ENCODE measurements at regions not wholly inside any gene's neighbourhood (a gene's known extent, or its start where the extent isn't known, plus 50 kb on each side); places are given as distances from the start of the nearest gene placed in this dataset.
"Not testable (repeated sequence)": the region's sequence is repeated elsewhere in the genome, so short reads cannot be mapped to it uniquely, and the experiment has no call there.

- Histone ChIP-seq H3K9me3 (ENCODE audit: severe bottlenecking) (no peaks in the 10 kb centered on the region), H3K27me3 (ENCODE audit: insufficient read depth, low read depth, severe bottlenecking) (no peaks in the 10 kb centered on the region), H3K4me3 (ENCODE audit: low read depth, low read length) (no peak overlapping the region), H3K27ac (no peak overlapping the region), H3K36me3 (no peaks in the 10 kb centered on the region)
- no peak for TF ChIP-seq CTCF (IDR thresholded peaks at IDR 0.05; ENCODE audit: low read depth, low read length)
- no peak for DNase-seq
Measured at GRCh38 chr5:86686046-86686445, 68.3 kb downstream of the COX7C start.

- no peaks in the 10 kb centered on the region for H3K27me3 ChIP-seq (ENCODE audit: insufficient read depth, low read depth, severe bottlenecking)
- H3K36me3 ChIP-seq, result no peaks in the 10 kb centered on the region
- DNase-seq, result no peak
- no peak overlapping the region for H3K4me3 ChIP-seq (ENCODE audit: low read depth, low read length)
- H3K9me3 ChIP-seq (ENCODE audit: severe bottlenecking), result no peaks in the 10 kb centered on the region
- no peak overlapping the region for H3K27ac ChIP-seq
- TF ChIP-seq CTCF (IDR thresholded peaks at IDR 0.05; ENCODE audit: low read depth, low read length), result no peak
Measured at GRCh38 chr5:86688406-86688805, 70.7 kb downstream of the COX7C start.

DNA sequence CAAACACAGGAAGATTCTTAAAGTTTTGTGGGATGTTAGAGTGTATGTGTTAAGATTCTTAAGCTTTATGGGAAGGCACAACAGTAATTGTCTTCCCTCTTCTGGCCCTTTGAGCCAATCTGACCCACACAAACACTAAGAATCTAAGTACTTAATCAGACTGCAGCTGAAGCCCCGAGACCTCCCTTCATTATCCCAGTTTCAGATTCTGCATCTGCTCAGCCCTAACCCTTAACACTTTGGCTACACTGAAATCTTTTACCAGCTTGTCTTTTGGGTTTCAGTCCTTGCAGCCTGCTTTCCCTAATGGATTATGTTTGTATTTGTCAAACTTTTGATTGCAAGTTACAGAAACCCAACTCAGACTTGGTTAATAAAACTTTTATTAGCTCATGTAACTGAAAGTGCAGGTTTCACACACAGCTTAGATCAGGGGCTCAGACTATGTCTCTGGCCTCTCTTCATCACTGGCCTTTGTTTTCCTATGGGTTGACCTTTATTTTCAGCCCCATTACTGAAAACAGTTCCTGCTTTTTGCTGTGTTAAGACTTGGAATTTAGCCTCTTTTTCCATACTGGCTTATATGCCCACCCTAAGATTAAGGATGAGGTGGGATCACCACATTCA lies 71.5 kb downstream of the COX7C start:
- Histone ChIP-seq H3K27me3 (ENCODE audit: insufficient read depth, low read depth, severe bottlenecking) (no peaks in the 10 kb centered on the region), H3K36me3 (no peaks in the 10 kb centered on the region), H3K4me3 (ENCODE audit: low read depth, low read length) (no peak overlapping the region), H3K9me3 (ENCODE audit: severe bottlenecking) (no peaks in the 10 kb centered on the region), H3K27ac (no peak overlapping the region)
- TF ChIP-seq CTCF (IDR thresholded peaks at IDR 0.05; ENCODE audit: low read depth, low read length), result no peak
- DNase-seq, result peak; percentile 16

DNA sequence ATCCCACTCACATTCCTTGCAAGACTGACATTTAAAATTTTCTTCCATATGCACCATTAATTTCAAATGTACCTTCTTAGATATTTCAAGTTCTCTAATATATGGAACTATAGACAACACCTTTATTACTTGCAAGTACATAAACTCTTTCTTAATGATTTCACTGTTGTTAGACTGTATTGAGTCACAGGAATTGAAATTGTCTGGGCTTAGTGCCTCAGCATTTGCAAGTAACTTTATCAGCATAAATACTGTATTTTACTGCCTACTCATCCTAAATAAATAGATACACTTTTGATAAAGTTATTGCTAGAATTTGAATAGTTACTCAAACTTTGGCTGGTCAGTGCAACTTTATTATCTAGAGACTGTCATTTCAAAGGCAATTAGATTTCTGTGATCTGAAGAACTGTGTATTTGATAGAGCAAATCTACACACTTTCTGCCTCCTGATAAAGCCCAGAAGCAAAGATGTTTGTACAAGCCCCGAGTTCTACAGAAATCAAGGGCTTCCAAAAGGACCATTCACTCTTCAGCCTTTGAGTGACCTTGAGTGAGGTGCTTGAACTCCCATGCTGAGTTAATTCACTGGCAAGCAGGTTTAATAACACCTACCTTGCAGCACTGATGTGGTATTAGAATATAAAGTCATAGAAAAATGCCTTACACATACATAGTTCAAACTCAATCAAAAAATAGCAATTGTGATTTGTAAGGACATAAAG lies 91.6 kb downstream of the COX7C start:
- H3K27ac ChIP-seq, result no peak overlapping the region
- TF ChIP-seq CTCF (IDR thresholded peaks at IDR 0.05; ENCODE audit: low read depth, low read length), result no peak

GRCh38 chr5:86716121-86716520 lies 98.4 kb downstream of the COX7C start:
- no peak for TF ChIP-seq CTCF (IDR thresholded peaks at IDR 0.05; ENCODE audit: low read depth, low read length)
- no peak for DNase-seq
- H3K27ac ChIP-seq, result no peak overlapping the region
- H3K4me3 ChIP-seq (ENCODE audit: low read depth, low read length), result no peak overlapping the region
- H3K27me3 ChIP-seq (ENCODE audit: insufficient read depth, low read depth, severe bottlenecking), result no peaks in the 10 kb centered on the region
- H3K36me3 ChIP-seq, result no peaks in the 10 kb centered on the region
- no peaks in the 10 kb centered on the region for H3K9me3 ChIP-seq (ENCODE audit: severe bottlenecking)

More for the DNA sequence above, 91.6 kb downstream of the COX7C start:
- H3K9me3 ChIP-seq (ENCODE audit: severe bottlenecking), result no peaks in the 10 kb centered on the region
- no peak overlapping the region for H3K4me3 ChIP-seq (ENCODE audit: low read depth, low read length)
- no peaks in the 10 kb centered on the region for H3K36me3 ChIP-seq
- no peak for DNase-seq
- no peaks in the 10 kb centered on the region for H3K27me3 ChIP-seq (ENCODE audit: insufficient read depth, low read depth, severe bottlenecking)

DNA sequence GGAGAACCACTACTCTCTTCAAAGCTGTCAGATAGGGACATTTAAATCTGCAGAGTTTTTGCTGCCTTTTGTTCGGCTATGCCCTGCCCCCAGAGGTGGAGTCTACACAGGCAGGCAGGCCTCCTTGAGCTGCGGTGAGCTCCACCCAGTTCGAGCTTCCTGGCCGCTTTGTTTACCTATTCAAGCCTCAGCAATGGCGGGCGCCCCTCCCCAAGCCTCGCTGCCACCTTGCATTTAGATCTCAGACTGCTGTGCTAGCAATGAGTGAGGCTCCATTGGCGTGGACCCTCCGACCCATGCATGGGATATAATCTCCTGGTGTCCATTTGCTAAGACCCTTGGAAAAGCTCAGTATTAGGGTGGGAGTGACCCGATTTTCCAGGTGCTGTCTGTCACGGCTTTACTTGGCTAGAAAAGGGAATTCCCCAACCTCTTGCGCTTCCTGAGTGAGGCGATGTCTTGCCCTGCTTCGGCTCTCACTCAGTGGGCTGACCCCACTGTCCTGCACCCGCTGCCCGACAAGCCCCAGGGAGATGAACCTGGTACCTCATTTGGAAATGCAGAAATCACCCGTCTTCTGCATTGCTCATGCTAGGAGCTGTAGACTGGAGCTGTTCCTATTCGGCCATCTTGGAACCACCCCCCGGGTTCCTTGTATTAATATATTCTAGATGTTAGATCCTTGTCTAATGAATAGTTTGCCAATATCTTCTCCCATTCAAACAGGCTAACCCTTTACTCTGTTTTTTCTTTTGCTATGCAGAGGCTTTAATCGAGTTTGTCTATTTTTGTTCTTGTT lies 113.8 kb downstream of the COX7C start:
- H3K27me3 ChIP-seq (ENCODE audit: insufficient read depth, low read depth, severe bottlenecking); H3K36me3 ChIP-seq; H3K4me3 ChIP-seq (ENCODE audit: low read depth, low read length): not testable (repeated sequence)

More for the DNA sequence above, 113.8 kb downstream of the COX7C start:
- not testable (repeated sequence) for DNase-seq; H3K27ac ChIP-seq; H3K9me3 ChIP-seq (ENCODE audit: severe bottlenecking)

All from WERI-Rb-1 (cell line).